ENCODE measurements at regions not wholly inside any gene's neighbourhood (a gene's known extent, or its start where the extent isn't known, plus 50 kb on each side); places are given as distances from the start of the nearest gene placed in this dataset.

DNA sequence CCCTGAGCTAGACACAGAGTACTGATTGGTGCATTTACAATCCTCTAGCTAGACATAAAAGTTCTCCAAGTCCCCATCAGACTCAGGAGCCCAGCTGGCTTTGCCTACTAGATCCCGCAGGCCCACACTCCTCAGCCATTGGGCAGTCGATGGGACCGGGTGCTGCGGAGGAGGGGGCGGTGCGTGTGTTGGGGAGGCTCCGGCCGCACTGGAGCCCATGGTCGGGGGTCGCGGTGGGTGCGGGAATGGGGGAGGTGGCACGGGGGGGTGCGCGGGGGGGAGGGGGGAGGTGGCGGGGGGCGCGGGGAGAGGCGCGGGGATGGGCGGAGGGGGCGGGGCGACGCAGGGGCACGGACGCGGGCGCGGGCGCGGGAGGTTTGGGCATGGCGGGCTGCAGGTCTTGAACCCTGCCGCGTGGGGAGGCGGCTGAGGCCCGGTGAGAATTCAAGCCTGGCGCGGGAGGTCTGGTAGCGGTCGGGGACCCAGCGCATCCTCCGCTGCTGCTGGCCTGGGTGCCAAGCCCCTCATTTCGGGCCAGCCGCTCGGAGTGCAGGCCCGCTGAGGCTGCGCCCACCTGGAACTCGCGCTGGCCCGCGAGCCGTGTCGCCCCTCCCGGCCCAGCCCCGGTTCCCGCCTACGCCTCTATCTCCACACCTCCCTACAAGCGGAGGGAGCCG, 674.1 kb downstream of the SLITRK5 start:
- TF ChIP-seq CTCF (IDR thresholded peaks at IDR 0.05; ENCODE audit: insufficient read depth, low read length, poor library complexity, severe bottlenecking) (no peak), EZH2phosphoT487 (conservative IDR thresholded peaks at IDR 0.05; ENCODE audit: low read length) (no peak)
- no peak overlapping the region for H2AFZ ChIP-seq (ENCODE audit: low read depth, low read length, severe bottlenecking)
- no peaks in the 10 kb centered on the region for H3K9me3 ChIP-seq (ENCODE audit: insufficient read depth, low read length)
- H4K20me1 ChIP-seq (ENCODE audit: low read depth, low read length) = no peaks in the 10 kb centered on the region
- no peaks in the 10 kb centered on the region for H3F3A ChIP-seq (ENCODE audit: insufficient read depth)
- H3K79me2 ChIP-seq (ENCODE audit: insufficient read depth, low read length) = no peaks in the 10 kb centered on the region
- no peaks in the 10 kb centered on the region for H3K36me3 ChIP-seq (ENCODE audit: low read length)
- H3K9me2 ChIP-seq (replicated peaks; ENCODE audit: insufficient read depth, low read length) = no peaks in the 10 kb centered on the region
- H3K4me2 ChIP-seq (ENCODE audit: low read depth, low read length, poor library complexity, severe bottlenecking) = no peak overlapping the region
- no peak overlapping the region for H3K9ac ChIP-seq (ENCODE audit: low read length)
- no peak overlapping the region for H3K27ac ChIP-seq (ENCODE audit: low read depth, low read length)
- no peaks in the 10 kb centered on the region for H3K27me3 ChIP-seq (ENCODE audit: low read length)
- no peak overlapping the region for H3K4me3 ChIP-seq (ENCODE audit: insufficient read depth, low read length, poor library complexity, severe bottlenecking)

GRCh38 chr13:88360761-88361160, 689.6 kb downstream of the SLITRK5 start:
- H3K9me3 ChIP-seq (ENCODE audit: insufficient read depth, low read length) = no peaks in the 10 kb centered on the region
- no peaks in the 10 kb centered on the region for H3K79me2 ChIP-seq (ENCODE audit: insufficient read depth, low read length)
- H2AFZ ChIP-seq (ENCODE audit: low read depth, low read length, severe bottlenecking) = no peak overlapping the region
- no peak overlapping the region for H3K4me2 ChIP-seq (ENCODE audit: low read depth, low read length, poor library complexity, severe bottlenecking)
- no peaks in the 10 kb centered on the region for H3K27me3 ChIP-seq (ENCODE audit: low read length)
- no peak overlapping the region for H3K27ac ChIP-seq (ENCODE audit: low read depth, low read length)
- H3K9me2 ChIP-seq (replicated peaks; ENCODE audit: insufficient read depth, low read length) = no peaks in the 10 kb centered on the region
- no peaks in the 10 kb centered on the region for H3K36me3 ChIP-seq (ENCODE audit: low read length)
- no peaks in the 10 kb centered on the region for H4K20me1 ChIP-seq (ENCODE audit: low read depth, low read length)
- TF ChIP-seq CTCF (IDR thresholded peaks at IDR 0.05; ENCODE audit: insufficient read depth, low read length, poor library complexity, severe bottlenecking) = no peak
- TF ChIP-seq EZH2phosphoT487 (conservative IDR thresholded peaks at IDR 0.05; ENCODE audit: low read length) = no peak
- H3F3A ChIP-seq (ENCODE audit: insufficient read depth) = no peaks in the 10 kb centered on the region
- no peak overlapping the region for H3K4me3 ChIP-seq (ENCODE audit: insufficient read depth, low read length, poor library complexity, severe bottlenecking)
- H3K9ac ChIP-seq (ENCODE audit: low read length) = no peak overlapping the region

DNA sequence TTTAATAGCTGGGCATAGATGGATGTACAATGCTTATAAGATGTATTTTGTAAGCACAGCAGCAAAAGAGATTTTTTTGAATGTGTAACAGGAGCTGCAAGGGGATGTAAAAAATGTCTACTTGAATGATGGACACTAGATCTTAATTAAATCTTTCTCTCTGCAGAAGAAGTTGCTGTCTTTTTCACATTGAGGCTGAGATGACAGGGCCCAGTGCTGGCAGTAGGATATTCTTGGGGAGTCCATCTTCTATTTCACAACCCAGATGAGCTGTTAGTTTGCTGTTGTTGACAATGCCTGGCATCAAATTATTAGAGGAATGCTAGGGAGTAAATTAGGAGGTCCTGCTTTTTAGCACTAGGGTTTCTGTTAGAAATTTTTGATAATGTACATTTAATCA, 698.7 kb downstream of the SLITRK5 start:
- no peaks in the 10 kb centered on the region for H3F3A ChIP-seq (ENCODE audit: insufficient read depth)
- H3K4me3 ChIP-seq (ENCODE audit: insufficient read depth, low read length, poor library complexity, severe bottlenecking) = no peak overlapping the region
- H3K4me2 ChIP-seq (ENCODE audit: low read depth, low read length, poor library complexity, severe bottlenecking) = no peak overlapping the region
- H3K79me2 ChIP-seq (ENCODE audit: insufficient read depth, low read length) = no peaks in the 10 kb centered on the region
- TF ChIP-seq CTCF (IDR thresholded peaks at IDR 0.05; ENCODE audit: insufficient read depth, low read length, poor library complexity, severe bottlenecking) (no peak), EZH2phosphoT487 (conservative IDR thresholded peaks at IDR 0.05; ENCODE audit: low read length) (no peak)
- no peaks in the 10 kb centered on the region for H3K9me3 ChIP-seq (ENCODE audit: insufficient read depth, low read length)
- H3K27ac ChIP-seq (ENCODE audit: low read depth, low read length) = no peak overlapping the region
- H4K20me1 ChIP-seq (ENCODE audit: low read depth, low read length) = no peaks in the 10 kb centered on the region
- H3K36me3 ChIP-seq (ENCODE audit: low read length) = no peaks in the 10 kb centered on the region
- H2AFZ ChIP-seq (ENCODE audit: low read depth, low read length, severe bottlenecking) = no peak overlapping the region
- H3K9me2 ChIP-seq (replicated peaks; ENCODE audit: insufficient read depth, low read length) = no peaks in the 10 kb centered on the region
- no peaks in the 10 kb centered on the region for H3K27me3 ChIP-seq (ENCODE audit: low read length)
- no peak overlapping the region for H3K9ac ChIP-seq (ENCODE audit: low read length)
